ENCODE measurements at regions not wholly inside any gene's neighbourhood (a gene's known extent, or its start where the extent isn't known, plus 50 kb on each side); places are given as distances from the start of the nearest gene placed in this dataset.
"Not testable (repeated sequence)": the region's sequence is repeated elsewhere in the genome, so short reads cannot be mapped to it uniquely, and the experiment has no call there.

GRCh38 chr1:22332424-22332717, 119.3 kb upstream of the ZBTB40 start:
- no TSS peak for BruUV-seq (replicated peaks)
- DNase-seq = no peak
- Mint-ChIP-seq H3K9me3 (ENCODE audit: low read depth, unreplicated experiment) (no peaks in the 10 kb centered on the region), H3K27ac (ENCODE audit: unreplicated experiment) (no peak overlapping the region), H3K36me3 (ENCODE audit: insufficient read depth, unreplicated experiment) (no peaks in the 10 kb centered on the region), H3K4me1 (ENCODE audit: low read depth, unreplicated experiment) (no peaks in the 10 kb centered on the region), H3K4me3 (ENCODE audit: low read depth, unreplicated experiment) (no peak overlapping the region), H3K27me3 (ENCODE audit: unreplicated experiment) (peaks cover 15% of the 10 kb centered on the region)
- intact Hi-C loops (cut with micrococcal nuclease; ENCODE audit: unreplicated experiment) = no loop called here
- CTCF ChIA-PET = no interaction called here
- TF ChIP-seq CTCF (IDR thresholded peaks at IDR 0.05; ENCODE audit: unreplicated experiment) = no peak

- Mint-ChIP-seq H3K27ac (ENCODE audit: unreplicated experiment) (peak overlapping the region; percentile 27), H3K9me3 (ENCODE audit: low read depth, unreplicated experiment) (no peaks in the 10 kb centered on the region), H3K4me3 (ENCODE audit: low read depth, unreplicated experiment) (no peak overlapping the region), H3K27me3 (ENCODE audit: unreplicated experiment) (peaks cover 14% of the 10 kb centered on the region), H3K4me1 (ENCODE audit: low read depth, unreplicated experiment) (no peaks in the 10 kb centered on the region), H3K36me3 (ENCODE audit: insufficient read depth, unreplicated experiment) (no peaks in the 10 kb centered on the region)
- TF ChIP-seq CTCF (IDR thresholded peaks at IDR 0.05; ENCODE audit: unreplicated experiment) = no peak
- DNase-seq = peak; percentile 13
- CTCF ChIA-PET = no interaction called here
- BruUV-seq (replicated peaks) = no TSS peak
- intact Hi-C loops (cut with micrococcal nuclease; ENCODE audit: unreplicated experiment) = no loop called here
Observed at GRCh38 chr1:22332795-22333499, 118.7 kb upstream of the ZBTB40 start.

- DNase-seq = no peak
- peaks cover 14% of the 10 kb centered on the region for H3K27me3 Mint-ChIP-seq (ENCODE audit: unreplicated experiment)
- no peak overlapping the region for H3K4me3 Mint-ChIP-seq (ENCODE audit: low read depth, unreplicated experiment)
- H3K27ac Mint-ChIP-seq (ENCODE audit: unreplicated experiment) = peak overlapping the region; percentile 27
- intact Hi-C loops (cut with micrococcal nuclease; ENCODE audit: unreplicated experiment) = no loop called here
- H3K36me3 Mint-ChIP-seq (ENCODE audit: insufficient read depth, unreplicated experiment) = no peaks in the 10 kb centered on the region
- TF ChIP-seq CTCF (IDR thresholded peaks at IDR 0.05; ENCODE audit: unreplicated experiment) = no peak
- no TSS peak for BruUV-seq (replicated peaks)
- CTCF ChIA-PET = no interaction called here
- no peaks in the 10 kb centered on the region for H3K9me3 Mint-ChIP-seq (ENCODE audit: low read depth, unreplicated experiment)
- H3K4me1 Mint-ChIP-seq (ENCODE audit: low read depth, unreplicated experiment) = no peaks in the 10 kb centered on the region
Observed at GRCh38 chr1:22333516-22334121, 118.0 kb upstream of the ZBTB40 start.

- H3K27me3 Mint-ChIP-seq (ENCODE audit: unreplicated experiment) = peaks cover 20% of the 10 kb centered on the region
- no peak overlapping the region for H3K27ac Mint-ChIP-seq (ENCODE audit: unreplicated experiment)
- CTCF ChIA-PET = no interaction called here
- DNase-seq = no peak
- no peaks in the 10 kb centered on the region for H3K4me1 Mint-ChIP-seq (ENCODE audit: low read depth, unreplicated experiment)
- no peak overlapping the region for H3K4me3 Mint-ChIP-seq (ENCODE audit: low read depth, unreplicated experiment)
- intact Hi-C loops (cut with micrococcal nuclease; ENCODE audit: unreplicated experiment) = no loop called here
- H3K9me3 Mint-ChIP-seq (ENCODE audit: low read depth, unreplicated experiment) = no peaks in the 10 kb centered on the region
- no peaks in the 10 kb centered on the region for H3K36me3 Mint-ChIP-seq (ENCODE audit: insufficient read depth, unreplicated experiment)
- no peak for TF ChIP-seq CTCF (IDR thresholded peaks at IDR 0.05; ENCODE audit: unreplicated experiment)
- BruUV-seq (replicated peaks) = no TSS peak
Observed at GRCh38 chr1:22334860-22335550, 116.6 kb upstream of the ZBTB40 start.

- H3K27ac Mint-ChIP-seq (ENCODE audit: unreplicated experiment); DNase-seq; BruUV-seq (replicated peaks); intact Hi-C loops (cut with micrococcal nuclease; ENCODE audit: unreplicated experiment); H3K4me3 Mint-ChIP-seq (ENCODE audit: low read depth, unreplicated experiment); H3K36me3 Mint-ChIP-seq (ENCODE audit: insufficient read depth, unreplicated experiment); H3K9me3 Mint-ChIP-seq (ENCODE audit: low read depth, unreplicated experiment); H3K4me1 Mint-ChIP-seq (ENCODE audit: low read depth, unreplicated experiment): not testable (repeated sequence)
- CTCF ChIA-PET = interaction anchor here (0.6 kb wide), 1 partner anchor 643 kb away, joined by 4 read pairs; no protein-coding TSS in a partner anchor
- peaks cover 23% of the 10 kb centered on the region for H3K27me3 Mint-ChIP-seq (ENCODE audit: unreplicated experiment)
Observed at GRCh38 chr1:22336274-22336673, 115.4 kb upstream of the ZBTB40 start.

GRCh38 chr1:22336696-22337545, 114.7 kb upstream of the ZBTB40 start:
- H3K4me3 Mint-ChIP-seq (ENCODE audit: low read depth, unreplicated experiment); H3K36me3 Mint-ChIP-seq (ENCODE audit: insufficient read depth, unreplicated experiment); CTCF ChIA-PET; DNase-seq; H3K27ac Mint-ChIP-seq (ENCODE audit: unreplicated experiment); BruUV-seq (replicated peaks); H3K9me3 Mint-ChIP-seq (ENCODE audit: low read depth, unreplicated experiment); H3K4me1 Mint-ChIP-seq (ENCODE audit: low read depth, unreplicated experiment); intact Hi-C loops (cut with micrococcal nuclease; ENCODE audit: unreplicated experiment): not testable (repeated sequence)
- peaks cover 27% of the 10 kb centered on the region for H3K27me3 Mint-ChIP-seq (ENCODE audit: unreplicated experiment)
